BLaER1 treated with 17β-estradiol and CSF1 and Interleukin-3, amounts not matched to agents 10 nM and 100 nM (cell line): ENCODE measurements at regions not wholly inside any gene's neighbourhood (a gene's known extent, or its start where the extent isn't known, plus 50 kb on each side); places are given as distances from the start of the nearest gene placed in this dataset.

Experiments
- H3K27ac ChIP-seq, 11 experiments: shearing (Covaris generic); formaldehyde crosslinking; 2 replicates each; pipeline ENCODE4 v1.8.1; 2022
- H3K27me3 ChIP-seq, 11 experiments: shearing (Covaris generic); formaldehyde crosslinking; 2 replicates each; pipeline ENCODE4 v1.8.1; 2022
- H3K36me3 ChIP-seq, 11 experiments: shearing (Covaris generic); formaldehyde crosslinking; 2 replicates each; pipeline ENCODE4 v1.8.1; 2022
- H3K4me1 ChIP-seq, 10 experiments: shearing (Covaris generic); formaldehyde crosslinking; 2 replicates each; pipeline ENCODE4 v1.8.1; 2022
- H3K4me2 ChIP-seq, 11 experiments: shearing (Covaris generic); formaldehyde crosslinking; 2 replicates each; pipeline ENCODE4 v1.8.1; 2022
- H3K4me3 ChIP-seq, 10 experiments: shearing (Covaris generic); formaldehyde crosslinking; 2 replicates each; pipeline ENCODE4 v1.8.1; 2022
- H3K9ac ChIP-seq, 11 experiments: shearing (Covaris generic); formaldehyde crosslinking; 2 replicates each; pipeline ENCODE4 v1.8.1; 2022
- H3K9me3 ChIP-seq, 11 experiments: shearing (Covaris generic); formaldehyde crosslinking; replicated peaks in 1 of 11; 2 replicates each; pipeline ENCODE4 v1.8.1; 2022
- H4K20me1 ChIP-seq, 11 experiments: shearing (Covaris generic); formaldehyde crosslinking; 2 replicates each; pipeline ENCODE4 v1.8.1; 2022
- Cebpa-rat ChIP-seq, 11 experiments: shearing (Covaris generic); IDR thresholded peaks; 2 replicates each; pipeline ENCODE4 v1.8.1; 2022

- Histone ChIP-seq H3K36me3 (peaks cover 0 to 12% (median 0%) of the 10 kb centered on the region in 11 experiments; a peak in 4 of 22 replicates), H3K27ac (0 out of 22 replicates have a peak overlapping the region, but pooled peaks of 1 of the 11 experiments have one; percentile 8), H3K9me3 (peaks cover 8 to 53% (median 33%) of the 10 kb centered on the region in 11 experiments; a peak in 21 of 22 replicates)
Observed at GRCh38 chr3:18036450-18036815, 294.0 kb upstream of the TBC1D5 start.

GRCh38 chr3:18035641-18036449, 293.4 kb upstream of the TBC1D5 start:
- no peaks in the 10 kb centered on the region for H3K27me3 ChIP-seq
- H3K4me1 ChIP-seq = peaks cover 6 to 40% (median 20%) of the 10 kb centered on the region in 10 experiments; a peak in 18 of 20 replicates
- peak overlapping the region in 1 of 11 experiments; percentile 51; a peak in 3 of 22 replicates for H3K27ac ChIP-seq
- H3K36me3 ChIP-seq = peaks cover 0 to 6% (median 0%) of the 10 kb centered on the region in 11 experiments; a peak in 4 of 22 replicates
- no peak for TF ChIP-seq Cebpa-rat (IDR thresholded peaks at IDR 0.05)
- H3K9me3 ChIP-seq = peaks cover 5 to 47% (median 29%) of the 10 kb centered on the region in 11 experiments; a peak in 21 of 22 replicates
- no peak overlapping the region for H3K4me3 ChIP-seq
- peak overlapping the region in 1 of 11 experiments; percentile 26; a peak in 1 of 22 replicates for H3K9ac ChIP-seq
- no peaks in the 10 kb centered on the region for H4K20me1 ChIP-seq
- peak overlapping the region; percentile 4 to 73 (median 49); a peak in 20 of 22 replicates for H3K4me2 ChIP-seq

More at GRCh38 chr3:18036450-18036815, 294.0 kb upstream of the TBC1D5 start:
- no peak for TF ChIP-seq Cebpa-rat (IDR thresholded peaks at IDR 0.05)
- Histone ChIP-seq H3K4me1 (peaks cover 6 to 40% (median 20%) of the 10 kb centered on the region in 10 experiments; a peak in 18 of 20 replicates), H3K4me3 (no peak overlapping the region), H3K4me2 (peak overlapping the region; percentile 4 to 73 (median 49); a peak in 20 of 22 replicates), H4K20me1 (no peaks in the 10 kb centered on the region), H3K9ac (no peak overlapping the region), H3K27me3 (no peaks in the 10 kb centered on the region)

GRCh38 chr3:18033581-18034108, 291.2 kb upstream of the TBC1D5 start:
- TF ChIP-seq Cebpa-rat (IDR thresholded peaks at IDR 0.05) = no peak
- no peak overlapping the region for H3K9ac ChIP-seq
- H3K27ac ChIP-seq = no peak overlapping the region
- peak overlapping the region in 2 of 11 experiments; percentile 4 to 8; a peak in 2 of 22 replicates for H3K4me2 ChIP-seq
- H3K4me3 ChIP-seq = no peak overlapping the region
- H3K36me3 ChIP-seq = no peaks in the 10 kb centered on the region
- H3K27me3 ChIP-seq = no peaks in the 10 kb centered on the region
- H3K4me1 ChIP-seq = peaks cover 9 to 58% (median 27%) of the 10 kb centered on the region in 10 experiments
- no peaks in the 10 kb centered on the region for H4K20me1 ChIP-seq
- H3K9me3 ChIP-seq = peaks cover 0 to 30% (median 14%) of the 10 kb centered on the region in 11 experiments; a peak in 13 of 22 replicates

- Histone ChIP-seq H3K9ac (no peak overlapping the region), H4K20me1 (no peaks in the 10 kb centered on the region), H3K4me2 (no peak overlapping the region), H3K36me3 (no peaks in the 10 kb centered on the region), H3K4me1 (peaks cover 16 to 70% (median 36%) of the 10 kb centered on the region in 10 experiments), H3K27me3 (no peaks in the 10 kb centered on the region), H3K4me3 (no peak overlapping the region), H3K27ac (no peak overlapping the region), H3K9me3 (peaks cover 0 to 24% (median 12%) of the 10 kb centered on the region in 11 experiments; a peak in 13 of 22 replicates)
- TF ChIP-seq Cebpa-rat (IDR thresholded peaks at IDR 0.05) = no peak
Observed at GRCh38 chr3:18030371-18030870, 288.0 kb upstream of the TBC1D5 start.

- H4K20me1 ChIP-seq = no peaks in the 10 kb centered on the region
- H3K27ac ChIP-seq = no peak overlapping the region; a peak in 1 of 22 replicates
- H3K4me1 ChIP-seq = peaks cover 16 to 50% (median 31%) of the 10 kb centered on the region in 10 experiments
- no peak overlapping the region for H3K4me3 ChIP-seq
- peaks cover 20 to 36% (median 30%) of the 10 kb centered on the region in 11 experiments; a peak in 20 of 22 replicates for H3K9me3 ChIP-seq
- peak overlapping the region; percentile 29 to 72 (median 51); a peak in 21 of 22 replicates for H3K4me2 ChIP-seq
- H3K36me3 ChIP-seq = peaks cover 0 to 9% (median 0%) of the 10 kb centered on the region in 11 experiments; a peak in 6 of 22 replicates
- H3K9ac ChIP-seq = no peak overlapping the region
- TF ChIP-seq Cebpa-rat (IDR thresholded peaks at IDR 0.05) = no peak
- H3K27me3 ChIP-seq = no peaks in the 10 kb centered on the region
Observed at GRCh38 chr3:18027161-18027939, 284.9 kb upstream of the TBC1D5 start.

GRCh38 chr3:18024715-18025114, 282.3 kb upstream of the TBC1D5 start:
- H3K9me3 ChIP-seq = peaks cover 39 to 59% (median 54%) of the 10 kb centered on the region in 11 experiments
- no peak overlapping the region for H3K4me2 ChIP-seq
- H3K4me3 ChIP-seq = no peak overlapping the region
- H3K9ac ChIP-seq = no peak overlapping the region
- H3K36me3 ChIP-seq = peaks cover 0 to 27% (median 5%) of the 10 kb centered on the region in 11 experiments; a peak in 12 of 22 replicates
- peaks cover 16 to 47% (median 31%) of the 10 kb centered on the region in 10 experiments for H3K4me1 ChIP-seq
- no peak for TF ChIP-seq Cebpa-rat (IDR thresholded peaks at IDR 0.05)
- H3K27ac ChIP-seq = no peak overlapping the region
- no peaks in the 10 kb centered on the region for H3K27me3 ChIP-seq
- no peaks in the 10 kb centered on the region for H4K20me1 ChIP-seq

- Histone ChIP-seq H4K20me1 (no peaks in the 10 kb centered on the region), H3K4me2 (peak overlapping the region in 9 of 11 experiments; percentile 5 to 80 (median 57); a peak in 17 of 22 replicates), H3K4me1 (peaks cover 0 to 26% (median 15%) of the 10 kb centered on the region in 10 experiments; a peak in 13 of 20 replicates), H3K36me3 (peaks cover 0 to 54% (median 18%) of the 10 kb centered on the region in 11 experiments; a peak in 14 of 22 replicates), H3K27ac (no peak overlapping the region), H3K9ac (peak overlapping the region in 1 of 11 experiments; percentile 10; a peak in 2 of 22 replicates), H3K9me3 (peaks cover 31 to 61% (median 50%) of the 10 kb centered on the region in 11 experiments), H3K4me3 (no peak overlapping the region), H3K27me3 (no peaks in the 10 kb centered on the region)
- no peak for TF ChIP-seq Cebpa-rat (IDR thresholded peaks at IDR 0.05)
Observed at GRCh38 chr3:18019161-18019495, 276.7 kb upstream of the TBC1D5 start.

GRCh38 chr3:18018491-18019160, 276.2 kb upstream of the TBC1D5 start:
- Histone ChIP-seq H3K9ac (peak overlapping the region in 1 of 11 experiments; percentile 10; a peak in 2 of 22 replicates), H3K27ac (no peak overlapping the region), H3K4me1 (peaks cover 0 to 26% (median 15%) of the 10 kb centered on the region in 10 experiments; a peak in 13 of 20 replicates), H3K9me3 (peaks cover 29 to 64% (median 52%) of the 10 kb centered on the region in 11 experiments), H3K4me3 (0 out of 20 replicates have a peak overlapping the region, but pooled peaks of 1 of the 10 experiments have one; percentile 12), H4K20me1 (no peaks in the 10 kb centered on the region), H3K36me3 (peaks cover 0 to 59% (median 21%) of the 10 kb centered on the region in 11 experiments; a peak in 15 of 22 replicates), H3K27me3 (no peaks in the 10 kb centered on the region), H3K4me2 (peak overlapping the region in 9 of 11 experiments; percentile 5 to 80 (median 57); a peak in 17 of 22 replicates)
- no peak for TF ChIP-seq Cebpa-rat (IDR thresholded peaks at IDR 0.05)
